Uterus (tissue), 2 donors: ENCODE measurements at regions not wholly inside any gene's neighbourhood (a gene's known extent, or its start where the extent isn't known, plus 50 kb on each side); places are given as distances from the start of the nearest gene placed in this dataset.

ENCODE experiments used
- CTCF ChIP-seq, 4 experiments: fragments of 200-600 bp in 2 of 4; fragments of 450-650 bp in 2 of 4; sonication (generic) in 2 of 4; IDR thresholded peaks; one replicate each; pipeline ENCODE4 v1.5.1; 2016 to 2019; ENCODE audit warnings: antibody characterized with exemption in 4 of 4, mild to moderate bottlenecking in 2 of 4, moderate library complexity in 1 of 4
- POLR2A ChIP-seq, 2 donors: fragments of 450-650 bp; IDR thresholded peaks; one replicate each; pipeline ENCODE4 v1.6.1; 2016; ENCODE audit warnings: antibody characterized with exemption in 2 of 2, mild to moderate bottlenecking in 1 of 2, moderate library complexity in 1 of 2

- no peak for TF ChIP-seq CTCF (IDR thresholded peaks at IDR 0.05)
- TF ChIP-seq POLR2A (IDR thresholded peaks at IDR 0.05) = no peak
These were observed 310.3 kb downstream of the TRIM36 start for GRCh38 chr5:114859438-114859735.
